ENCODE measurements at regions not wholly inside any gene's neighbourhood (a gene's known extent, or its start where the extent isn't known, plus 50 kb on each side); places are given as distances from the start of the nearest gene placed in this dataset.
A peak's percentile ranks its signal among the peaks of the same experiment; 100 is the strongest.

GRCh38 chr6:149157126-149157525, 160.4 kb upstream of the TAB2 start:
- Mint-ChIP-seq H3K27me3 (ENCODE audit: low read depth) (no peaks in the 10 kb centered on the region), H3K4me1 (ENCODE audit: low read depth) (peaks cover 32% of the 10 kb centered on the region), H3K4me3 (no peak overlapping the region), H3K36me3 (ENCODE audit: insufficient read depth) (no peaks in the 10 kb centered on the region), H3K9me3 (peaks cover 3% of the 10 kb centered on the region)
- DNase-seq (no peak), ATAC-seq (no peak)

GRCh38 chr6:149158076-149158475, 159.4 kb upstream of the TAB2 start:
- H3K36me3 Mint-ChIP-seq (ENCODE audit: insufficient read depth), result no peaks in the 10 kb centered on the region
- no peak overlapping the region for H3K4me3 Mint-ChIP-seq
- no peak for ATAC-seq

GRCh38 chr6:149160943-149161342, 156.6 kb upstream of the TAB2 start:
- DNase-seq, result no peak
- Mint-ChIP-seq H3K4me1 (ENCODE audit: low read depth) (peaks cover 4% of the 10 kb centered on the region), H3K27me3 (ENCODE audit: low read depth) (no peaks in the 10 kb centered on the region), H3K4me3 (no peak overlapping the region), H3K36me3 (ENCODE audit: insufficient read depth) (no peaks in the 10 kb centered on the region), H3K9me3 (no peaks in the 10 kb centered on the region)
- no peak for ATAC-seq

More at GRCh38 chr6:149158076-149158475, 159.4 kb upstream of the TAB2 start:
- no peak for DNase-seq
- peaks cover 25% of the 10 kb centered on the region for H3K4me1 Mint-ChIP-seq (ENCODE audit: low read depth)
- H3K9me3 Mint-ChIP-seq, result peaks cover 3% of the 10 kb centered on the region
- H3K27me3 Mint-ChIP-seq (ENCODE audit: low read depth), result no peaks in the 10 kb centered on the region

- no peak overlapping the region for H3K4me3 Mint-ChIP-seq
- no peaks in the 10 kb centered on the region for H3K36me3 Mint-ChIP-seq (ENCODE audit: insufficient read depth)
- H3K4me1 Mint-ChIP-seq (ENCODE audit: low read depth), result peaks cover 16% of the 10 kb centered on the region
- H3K27me3 Mint-ChIP-seq (ENCODE audit: low read depth), result no peaks in the 10 kb centered on the region
- DNase-seq (no peak), ATAC-seq (no peak)
- H3K9me3 Mint-ChIP-seq, result no peaks in the 10 kb centered on the region
These were observed 154.6 kb upstream of the TAB2 start for GRCh38 chr6:149162924-149163323.

- H3K9me3 Mint-ChIP-seq, result no peaks in the 10 kb centered on the region
- H3K4me1 Mint-ChIP-seq (ENCODE audit: low read depth), result peaks cover 22% of the 10 kb centered on the region
- no peak for DNase-seq
- ATAC-seq, result no peak
- H3K36me3 Mint-ChIP-seq (ENCODE audit: insufficient read depth), result peaks cover 2% of the 10 kb centered on the region
- H3K27me3 Mint-ChIP-seq (ENCODE audit: low read depth), result no peaks in the 10 kb centered on the region
- no peak overlapping the region for H3K4me3 Mint-ChIP-seq
These were observed 153.2 kb upstream of the TAB2 start for GRCh38 chr6:149164199-149164750.

GRCh38 chr6:149166336-149166735, 151.2 kb upstream of the TAB2 start:
- Mint-ChIP-seq H3K4me1 (ENCODE audit: low read depth) (peaks cover 36% of the 10 kb centered on the region), H3K4me3 (no peak overlapping the region), H3K9me3 (no peaks in the 10 kb centered on the region), H3K36me3 (ENCODE audit: insufficient read depth) (peaks cover 2% of the 10 kb centered on the region), H3K27me3 (ENCODE audit: low read depth) (no peaks in the 10 kb centered on the region)
- DNase-seq (no peak), ATAC-seq (no peak)

- DNase-seq (no peak), ATAC-seq (peak in 1 of 2 donors; percentile 16)
- Mint-ChIP-seq H3K4me3 (no peak overlapping the region), H3K36me3 (ENCODE audit: insufficient read depth) (peaks cover 2% of the 10 kb centered on the region), H3K4me1 (ENCODE audit: low read depth) (peaks cover 38% of the 10 kb centered on the region), H3K27me3 (ENCODE audit: low read depth) (no peaks in the 10 kb centered on the region), H3K9me3 (no peaks in the 10 kb centered on the region)
These were observed 150.8 kb upstream of the TAB2 start for GRCh38 chr6:149166747-149167146.

- peaks cover 42% of the 10 kb centered on the region for H3K4me1 Mint-ChIP-seq (ENCODE audit: low read depth)
- no peak for DNase-seq
These were observed 148.5 kb upstream of the TAB2 start for GRCh38 chr6:149168968-149169367.

GRCh38 chr6:149169761-149170511, 147.6 kb upstream of the TAB2 start:
- ATAC-seq (peak in 1 of 2 donors; percentile 19), DNase-seq (no peak)
- Mint-ChIP-seq H3K36me3 (ENCODE audit: insufficient read depth) (peaks cover 2% of the 10 kb centered on the region), H3K4me3 (no peak overlapping the region), H3K9me3 (no peaks in the 10 kb centered on the region), H3K27me3 (ENCODE audit: low read depth) (no peaks in the 10 kb centered on the region), H3K4me1 (ENCODE audit: low read depth) (peaks cover 49% of the 10 kb centered on the region)

More at GRCh38 chr6:149168968-149169367, 148.5 kb upstream of the TAB2 start:
- Mint-ChIP-seq H3K9me3 (no peaks in the 10 kb centered on the region), H3K4me3 (no peak overlapping the region), H3K36me3 (ENCODE audit: insufficient read depth) (peaks cover 2% of the 10 kb centered on the region), H3K27me3 (ENCODE audit: low read depth) (no peaks in the 10 kb centered on the region)
- ATAC-seq, result peak in 1 of 2 donors; percentile 48

- no peak for DNase-seq
- Mint-ChIP-seq H3K36me3 (ENCODE audit: insufficient read depth) (peaks cover 2% of the 10 kb centered on the region), H3K27me3 (ENCODE audit: low read depth) (no peaks in the 10 kb centered on the region), H3K9me3 (no peaks in the 10 kb centered on the region), H3K4me1 (ENCODE audit: low read depth) (peaks cover 50% of the 10 kb centered on the region), H3K4me3 (no peak overlapping the region)
- peak in 1 of 2 donors; percentile 17 for ATAC-seq
These were observed 146.7 kb upstream of the TAB2 start for GRCh38 chr6:149170564-149171452.

- DNase-seq (no peak), ATAC-seq (no peak)
- Mint-ChIP-seq H3K4me3 (no peak overlapping the region), H3K36me3 (ENCODE audit: insufficient read depth) (peaks cover 5% of the 10 kb centered on the region), H3K9me3 (peaks cover 4% of the 10 kb centered on the region), H3K4me1 (ENCODE audit: low read depth) (peaks cover 37% of the 10 kb centered on the region), H3K27me3 (ENCODE audit: low read depth) (no peaks in the 10 kb centered on the region)
These were observed 144.3 kb upstream of the TAB2 start for GRCh38 chr6:149173222-149173621.

GRCh38 chr6:149174962-149175361, 142.6 kb upstream of the TAB2 start:
- H3K9me3 Mint-ChIP-seq, result peaks cover 4% of the 10 kb centered on the region
- H3K27me3 Mint-ChIP-seq (ENCODE audit: low read depth), result no peaks in the 10 kb centered on the region
- peaks cover 22% of the 10 kb centered on the region for H3K4me1 Mint-ChIP-seq (ENCODE audit: low read depth)
- no peak overlapping the region for H3K4me3 Mint-ChIP-seq
- no peak for DNase-seq
- no peak for ATAC-seq
- H3K36me3 Mint-ChIP-seq (ENCODE audit: insufficient read depth), result peaks cover 3% of the 10 kb centered on the region

GRCh38 chr6:149176971-149177667, 140.4 kb upstream of the TAB2 start:
- no peak overlapping the region for H3K4me3 Mint-ChIP-seq
- ATAC-seq (no peak), DNase-seq (no peak)
- H3K4me1 Mint-ChIP-seq (ENCODE audit: low read depth), result peaks cover 13% of the 10 kb centered on the region
- H3K27me3 Mint-ChIP-seq (ENCODE audit: low read depth), result no peaks in the 10 kb centered on the region
- H3K36me3 Mint-ChIP-seq (ENCODE audit: insufficient read depth), result peaks cover 7% of the 10 kb centered on the region
- peaks cover 4% of the 10 kb centered on the region for H3K9me3 Mint-ChIP-seq

GRCh38 chr6:149179431-149179830, 138.1 kb upstream of the TAB2 start:
- H3K27me3 Mint-ChIP-seq (ENCODE audit: low read depth), result no peaks in the 10 kb centered on the region
- DNase-seq (no peak), ATAC-seq (no peak)
- H3K4me3 Mint-ChIP-seq, result no peak overlapping the region
- peaks cover 6% of the 10 kb centered on the region for H3K4me1 Mint-ChIP-seq (ENCODE audit: low read depth)
- H3K9me3 Mint-ChIP-seq, result peaks cover 4% of the 10 kb centered on the region
- H3K36me3 Mint-ChIP-seq (ENCODE audit: insufficient read depth), result peaks cover 7% of the 10 kb centered on the region

Measured in activated T-cell treated with anti-CD3 and anti-CD28 coated beads, Interleukin-2, amount 50 U/mL, for 4 hours (primary cell).